T1000 (cell line): ENCODE measurements at regions not wholly inside any gene's neighbourhood (a gene's known extent, or its start where the extent isn't known, plus 50 kb on each side); places are given as distances from the start of the nearest gene placed in this dataset.

ENCODE experiments used
- DNase-seq: peaks from one replicate; lab custom pipeline; 2025; ENCODE audit warnings: mixed read lengths; lab: John Stamatoyannopoulos, UW

GRCh38 chr6:79864421-79864820 lies 82.9 kb downstream of the ELOVL4 start:
- no peak for DNase-seq

GRCh38 chr6:79864001-79864400 lies 83.4 kb downstream of the ELOVL4 start:
- no peak for DNase-seq

GRCh38 chr6:79863566-79863965 lies 83.8 kb downstream of the ELOVL4 start:
- DNase-seq = no peak

GRCh38 chr6:79862711-79863110 lies 84.6 kb downstream of the ELOVL4 start:
- DNase-seq = no peak

- no peak for DNase-seq
Observed at GRCh38 chr6:79862126-79862525, 85.2 kb downstream of the ELOVL4 start.

GRCh38 chr6:79861023-79861422 lies 86.3 kb downstream of the ELOVL4 start:
- DNase-seq = no peak

GRCh38 chr6:79847426-79847825 lies 99.9 kb downstream of the ELOVL4 start:
- DNase-seq = no peak

GRCh38 chr6:79842376-79843040 lies 104.8 kb downstream of the ELOVL4 start:
- no peak for DNase-seq

GRCh38 chr6:79841577-79842375 lies 105.6 kb downstream of the ELOVL4 start:
- DNase-seq = no peak

GRCh38 chr6:79838851-79839250 lies 108.5 kb downstream of the ELOVL4 start:
- DNase-seq = no peak

GRCh38 chr6:79833964-79834284 lies 113.4 kb downstream of the ELOVL4 start:
- DNase-seq = no peak

- peak; percentile 16 for DNase-seq
Observed at GRCh38 chr6:79833264-79833963, 113.9 kb downstream of the ELOVL4 start.

- DNase-seq = no peak
Observed at GRCh38 chr6:79832723-79833122, 114.6 kb downstream of the ELOVL4 start.

- DNase-seq = no peak
Observed at GRCh38 chr6:79824202-79824601, 123.2 kb downstream of the ELOVL4 start.

GRCh38 chr6:79821859-79822258 lies 125.5 kb downstream of the ELOVL4 start:
- no peak for DNase-seq

- DNase-seq = no peak
Observed at GRCh38 chr6:79818471-79818870, 128.9 kb downstream of the ELOVL4 start.

GRCh38 chr6:79814940-79815339 lies 132.4 kb downstream of the ELOVL4 start:
- no peak for DNase-seq

- DNase-seq = peak; percentile 58
Observed at GRCh38 chr6:79813854-79814709, 133.3 kb downstream of the ELOVL4 start.

GRCh38 chr6:79813143-79813850 lies 134.1 kb downstream of the ELOVL4 start:
- no peak for DNase-seq

- DNase-seq = no peak
Observed at GRCh38 chr6:79812195-79812594, 135.2 kb downstream of the ELOVL4 start.

GRCh38 chr6:79810871-79811270 lies 136.5 kb downstream of the ELOVL4 start:
- no peak for DNase-seq
